Pancreas (tissue), 10 donors: ENCODE measurements at regions not wholly inside any gene's neighbourhood (a gene's known extent, or its start where the extent isn't known, plus 50 kb on each side); places are given as distances from the start of the nearest gene placed in this dataset.
A peak's percentile ranks its signal among the peaks of the same experiment; 100 is the strongest.

Experiments used
- ATAC-seq, 4 donors: fragments of 200-7000 bp; cut with Tn5 transposase; one replicate each; pipeline versions ENCODE4 v1.8.0 to v1.9.1; 2020; ENCODE audit warnings: mild to moderate bottlenecking in 4 of 4, moderate library complexity in 4 of 4
- DNase-seq, 6 donors: peaks; one replicate each; pipeline ENCODE4 v3.0.0-alpha.2; 2020
- FAIRE-seq: peaks from 2 replicates; lab custom pipeline; 2012; peaks lifted over from hg19 to GRCh38; lab: Jason Lieb, UNC
- H3K27ac ChIP-seq, 4 donors: fragments of 200-600 bp; sonication (generic); 1 replicate in 3 of 4; 2 replicates in 1 of 4; pipeline versions ENCODE4 v1.5.0 to v1.8.0; 2020
- H3K27me3 ChIP-seq, 4 donors: fragments of 200-600 bp; one replicate each; pipeline ENCODE4 v1.8.0; 2021
- H3K36me3 ChIP-seq, 3 donors: fragments of 200-600 bp; sonication (generic) in 1 of 3; one replicate each; pipeline versions ENCODE4 v1.5.0 to v1.8.0; 2020 to 2021
- H3K4me1 ChIP-seq, 3 donors: fragments of 200-600 bp; one replicate each; pipeline ENCODE4 v1.8.0; 2021
- H3K4me3 ChIP-seq, 4 donors: fragments of 200-600 bp; sonication (generic) in 2 of 4; one replicate each; pipeline versions ENCODE4 v1.5.0 to v1.8.0; 2020 to 2021
- H3K9me3 ChIP-seq, 4 donors: fragments of 200-600 bp; one replicate each; pipeline ENCODE4 v1.8.0; 2021
- CTCF ChIP-seq, 4 donors: fragments of 200-600 bp; sonication (generic) in 3 of 4; IDR thresholded peaks; one replicate each; pipeline versions ENCODE4 v1.5.0 to v1.8.0; 2021; ENCODE audit warnings: antibody characterized with exemption in 4 of 4
- WGBS, 2 donors: extraction: QIAGEN DNeasy Blood & Tissue Kit; methylation state at CpG; one replicate each; pipeline ENCODE4 v1.1.7; 2013; 5-methylcytosine and 5-hydroxymethylcytosine counted together
- intact Hi-C, 3 donors: fragments of 100-400 bp; cut with DNase I; formaldehyde crosslinking; loops; one replicate each; pipeline versions ENCODE4 v1.11.1 to v1.14.2; 2022
- donor health status: healthy with polysubstance abuse.
- donor health status: DM: no; HTN: no; CAD: no; lungs with moderate emphysema.
- donor health status: DM: no; HTN: no; CAD: no.
- donor health status: control.
- donor health status: control.
- donor health status: Bipolar disorder and iron deficiency.
- donor health status: DM: yes; HTN: yes; CAD: no.
- donor health status: DM: no; HTN: no; CAD: no.
- donor health status: DM: no; HTN: no; CAD: no.
- donor health status: DM: yes; HTN: yes; CAD: no.

DNA sequence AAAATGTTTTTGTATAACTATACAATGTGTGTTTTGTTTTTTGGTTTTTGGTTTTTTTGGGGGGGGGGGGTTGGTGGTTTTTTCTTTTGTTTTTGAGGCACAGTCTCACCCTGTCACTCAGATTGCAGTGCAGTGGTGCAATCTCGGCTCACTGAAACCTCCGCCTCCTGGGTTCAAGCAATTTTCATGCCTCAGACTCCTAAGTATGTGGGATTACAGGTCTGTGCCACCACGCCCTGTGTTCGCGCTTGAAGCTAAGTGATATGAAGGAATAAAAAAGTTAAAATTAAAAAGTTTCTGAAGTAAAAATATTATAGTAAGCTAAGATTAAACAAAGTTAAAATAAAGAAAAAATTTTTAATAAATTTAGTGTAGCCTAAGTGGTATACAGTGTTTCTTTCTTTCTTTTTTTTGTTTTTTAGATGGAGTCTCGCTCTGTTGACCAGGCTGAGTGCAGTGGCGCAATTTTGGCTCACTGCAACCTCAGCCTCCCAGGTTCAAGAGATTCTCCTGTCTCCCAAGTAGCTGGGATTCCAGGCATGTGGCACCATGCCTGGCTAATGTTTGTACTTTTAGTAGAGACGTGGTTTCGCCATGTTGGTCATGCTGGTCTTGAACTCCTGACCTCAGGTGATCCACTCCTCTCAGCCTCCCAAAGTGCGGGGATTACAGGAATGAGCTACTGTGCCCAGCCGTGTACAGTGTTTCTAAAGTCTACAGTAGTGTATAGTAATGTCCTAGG lies 53.9 kb upstream of the TEX55 start:
- WGBS, 2 donors: 87 to 92% methylated on average over 11 of the region's 11 CpGs
- H3K36me3 ChIP-seq: no peaks in the 10 kb centered on the region
- intact Hi-C loops: loop anchor here in 1 of 3 donors (10.0 kb wide), 1 partner anchor 217 kb away; no protein-coding TSS in a partner anchor

GRCh38 chr3:119087799-119088198 lies 53.2 kb upstream of the IGSF11 start:
- no peak overlapping the region for H3K27ac ChIP-seq
- H3K9me3 ChIP-seq: no peaks in the 10 kb centered on the region
- DNase-seq (no peak), ATAC-seq (no peak), FAIRE-seq (peak; percentile 29)
- no peaks in the 10 kb centered on the region for H3K4me1 ChIP-seq
- no peak for TF ChIP-seq CTCF (IDR thresholded peaks at IDR 0.05)
- no peaks in the 10 kb centered on the region for H3K27me3 ChIP-seq
- whole genome bisulfite sequencing, 2 donors: 25 to 30% methylated on average over 1 of the region's 1 CpG
- H3K36me3 ChIP-seq: no peaks in the 10 kb centered on the region
- intact Hi-C loops: no loop called here
- H3K4me3 ChIP-seq: no peak overlapping the region

More for the DNA sequence above, 53.9 kb upstream of the TEX55 start:
- DNase-seq: no peak
- Histone ChIP-seq H3K4me3 (no peak overlapping the region), H3K4me1 (no peaks in the 10 kb centered on the region), H3K9me3 (no peaks in the 10 kb centered on the region), H3K27me3 (no peaks in the 10 kb centered on the region), H3K27ac (no peak overlapping the region)
- no peak for FAIRE-seq
- TF ChIP-seq CTCF (IDR thresholded peaks at IDR 0.05): no peak
- no peak for ATAC-seq

DNA sequence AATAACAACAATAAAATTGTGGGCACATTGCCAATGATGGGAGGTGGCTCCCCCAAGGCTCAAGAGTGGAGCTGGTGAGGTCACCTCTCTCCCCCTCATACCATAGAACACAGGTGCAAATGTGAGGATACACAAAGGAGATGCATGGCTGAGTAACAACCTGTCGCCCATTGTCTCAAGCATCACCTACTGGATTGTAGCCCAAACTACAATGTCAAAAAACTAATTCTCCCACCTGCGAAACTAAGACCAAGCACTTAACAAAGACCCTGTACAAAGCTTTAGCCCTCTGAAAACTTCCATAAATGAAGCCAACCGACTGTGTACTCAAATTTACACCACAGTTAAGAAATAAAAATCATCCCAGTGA lies 50.4 kb upstream of the IGSF11 start:
- DNase-seq: no peak
- no peak for FAIRE-seq

DNA sequence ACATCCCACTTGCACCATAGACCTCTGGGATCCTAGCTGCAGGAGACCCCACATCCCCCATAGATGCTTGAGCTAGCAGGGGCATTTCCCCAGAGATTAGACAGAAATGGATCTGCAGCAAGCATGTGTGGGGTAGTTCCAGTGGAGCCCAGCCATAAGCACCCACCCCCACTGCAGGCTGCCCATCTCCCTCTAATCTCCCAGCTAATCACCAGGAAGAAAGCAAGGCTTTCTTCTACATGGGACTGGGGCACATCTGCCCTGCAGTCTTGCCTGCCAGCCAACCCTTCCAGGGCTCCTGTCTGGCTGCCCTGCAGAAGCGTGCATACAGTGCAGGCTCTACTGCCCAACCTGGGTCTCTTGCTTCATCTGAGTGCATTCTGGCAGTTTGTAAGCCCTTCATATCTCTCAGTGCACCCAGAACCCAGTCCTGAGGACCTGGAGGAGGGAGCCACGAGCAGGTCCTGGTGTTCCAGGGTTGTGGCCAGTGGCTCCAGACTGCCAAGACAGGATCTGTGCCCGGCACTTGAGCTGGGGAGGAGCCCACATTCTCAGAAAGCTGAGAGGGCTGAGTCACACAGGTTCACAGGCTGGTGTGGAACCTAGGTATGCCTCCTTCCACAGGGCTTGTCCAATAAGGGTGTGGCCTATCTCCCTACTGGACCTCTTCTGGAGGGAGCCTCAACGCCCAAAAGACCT lies 49.9 kb upstream of the IGSF11 start:
- Histone ChIP-seq H3K36me3 (no peaks in the 10 kb centered on the region), H3K27ac (no peak overlapping the region), H3K4me3 (no peak overlapping the region), H3K9me3 (no peaks in the 10 kb centered on the region), H3K27me3 (no peaks in the 10 kb centered on the region), H3K4me1 (no peaks in the 10 kb centered on the region)
- ATAC-seq (no peak), FAIRE-seq (no peak), DNase-seq (peak in 1 of 6 donors; percentile 27)
- WGBS, 2 donors: 79 to 86% methylated on average over 4 of the region's 4 CpGs
- intact Hi-C loops: no loop called here
- no peak for TF ChIP-seq CTCF (IDR thresholded peaks at IDR 0.05)

More for the DNA sequence above, 50.4 kb upstream of the IGSF11 start:
- Histone ChIP-seq H3K36me3 (no peaks in the 10 kb centered on the region), H3K4me1 (no peaks in the 10 kb centered on the region), H3K27ac (no peak overlapping the region), H3K9me3 (no peaks in the 10 kb centered on the region), H3K27me3 (no peaks in the 10 kb centered on the region), H3K4me3 (no peak overlapping the region)
- no peak for TF ChIP-seq CTCF (IDR thresholded peaks at IDR 0.05)
- WGBS, 2 donors: 81 to 91% methylated on average over 3 of the region's 3 CpGs
- no peak for ATAC-seq
- intact Hi-C loops: no loop called here
